SK-N-SH treated with all-trans-retinoic acid at 6 μM for 48 hours (cell line): ENCODE measurements at regions not wholly inside any gene's neighbourhood (a gene's known extent, or its start where the extent isn't known, plus 50 kb on each side); places are given as distances from the start of the nearest gene placed in this dataset.

ENCODE experiments used
- ATAC-seq: fragments of 200-7000 bp; cut with Tn5 transposase; 3 replicates; pipeline ENCODE4 v1.9.1; 2020; ENCODE audit warnings: mild to moderate bottlenecking, moderate library complexity
- ARNTL ChIP-seq: fragments of 450-650 bp; formaldehyde crosslinking; IDR thresholded peaks from 2 replicates; pipeline ENCODE4 v1.5.0; 2020; ENCODE audit warnings: low read depth, mild to moderate bottlenecking, moderate library complexity, borderline replicate concordance
- BACH2 ChIP-seq: fragments of 250-450 bp; sonication (Bioruptor Pico); IDR thresholded peaks from 2 replicates; pipeline ENCODE4 v1.9.0; 2021; ENCODE audit warnings: mild to moderate bottlenecking, borderline replicate concordance
- CSDC2 ChIP-seq: fragments of 250-450 bp; sonication (Bioruptor Pico); IDR thresholded peaks from 2 replicates; pipeline ENCODE4 v1.5.0; 2020; ENCODE audit warnings: mild to moderate bottlenecking, moderate library complexity
- ESRRG ChIP-seq: fragments of 250-450 bp; sonication (Bioruptor Pico); IDR thresholded peaks from 2 replicates; pipeline ENCODE4 v1.6.1; 2021; ENCODE audit warnings: mild to moderate bottlenecking
- GLIS3 ChIP-seq: fragments of 250-450 bp; sonication (Bioruptor Pico); IDR thresholded peaks from 2 replicates; pipeline ENCODE4 v1.5.0; 2020; ENCODE audit warnings: mild to moderate bottlenecking, moderate library complexity
- ISL1 ChIP-seq: fragments of 250-450 bp; sonication (Bioruptor Pico); IDR thresholded peaks from 2 replicates; pipeline ENCODE4 v2.1.2; 2022; ENCODE audit warnings: mild to moderate bottlenecking, moderate library complexity
- OSR1 ChIP-seq: fragments of 250-450 bp; sonication (Bioruptor Pico); IDR thresholded peaks from 2 replicates; pipeline ENCODE4 v1.8.0; 2022; ENCODE audit warnings: moderate library complexity, mild to moderate bottlenecking, inconsistent platforms
- PATZ1 ChIP-seq: fragments of 250-450 bp; sonication (Bioruptor Pico); IDR thresholded peaks from 2 replicates; pipeline ENCODE4 v1.8.0; 2020; ENCODE audit warnings: mild to moderate bottlenecking, moderate library complexity, borderline replicate concordance
- PPARA ChIP-seq: fragments of 250-450 bp; sonication (Bioruptor Pico); IDR thresholded peaks from 2 replicates; pipeline ENCODE4 v1.5.0; 2020; ENCODE audit warnings: mild to moderate bottlenecking, borderline replicate concordance
- TSHZ2 ChIP-seq: fragments of 250-450 bp; sonication (Bioruptor Pico); IDR thresholded peaks from 2 replicates; pipeline ENCODE4 v1.5.0; 2020; ENCODE audit warnings: mild to moderate bottlenecking, moderate library complexity
- ZC3H10 ChIP-seq: fragments of 250-450 bp; sonication (Bioruptor Pico); IDR thresholded peaks from 2 replicates; pipeline ENCODE4 v1.5.1; 2021; ENCODE audit warnings: mild to moderate bottlenecking, moderate library complexity
- ZFP3 ChIP-seq: fragments of 250-450 bp; sonication (Bioruptor Pico); IDR thresholded peaks from 2 replicates; pipeline ENCODE4 v1.5.0; 2020; ENCODE audit warnings: mild to moderate bottlenecking, moderate library complexity
- ZFP30 ChIP-seq: fragments of 450-650 bp; formaldehyde crosslinking; IDR thresholded peaks from 2 replicates; pipeline ENCODE4 v1.5.0; 2022; ENCODE audit warnings: mild to moderate bottlenecking, moderate library complexity
- ZNF565 ChIP-seq: fragments of 450-650 bp; formaldehyde crosslinking; conservative IDR thresholded peaks from 2 replicates; pipeline ENCODE4 v1.5.0; 2020; ENCODE audit warnings: low read depth, mild to moderate bottlenecking, moderate library complexity
- ZNF8 ChIP-seq: fragments of 450-650 bp; formaldehyde crosslinking; IDR thresholded peaks from 2 replicates; pipeline ENCODE4 v1.5.0; 2020; ENCODE audit warnings: mild to moderate bottlenecking, moderate library complexity
- TF ChIP-seq, protein P1 (sequence below): fragments of 250-450 bp; sonication (Bioruptor Pico); IDR thresholded peaks from 2 replicates; pipeline ENCODE4 v1.5.1; 2021; ENCODE audit warnings: mild to moderate bottlenecking, moderate library complexity
- TF ChIP-seq, protein P2 (sequence below): fragments of 250-450 bp; sonication (Bioruptor Pico); IDR thresholded peaks from 2 replicates; pipeline ENCODE4 v1.5.1; 2020; ENCODE audit warnings: low read depth, mild to moderate bottlenecking, moderate library complexity

- TF ChIP-seq BACH2 (CRISPR knock-in tag) (no peak), ARNTL (CRISPR knock-in tag) (no peak), ESRRG (no peak), OSR1 (CRISPR knock-in tag) (no peak), ZNF8 (CRISPR knock-in tag) (no peak), GLIS3 (CRISPR knock-in tag) (no peak), ZFP3 (CRISPR knock-in tag) (no peak)
- TF ChIP-seq, protein P1, sequence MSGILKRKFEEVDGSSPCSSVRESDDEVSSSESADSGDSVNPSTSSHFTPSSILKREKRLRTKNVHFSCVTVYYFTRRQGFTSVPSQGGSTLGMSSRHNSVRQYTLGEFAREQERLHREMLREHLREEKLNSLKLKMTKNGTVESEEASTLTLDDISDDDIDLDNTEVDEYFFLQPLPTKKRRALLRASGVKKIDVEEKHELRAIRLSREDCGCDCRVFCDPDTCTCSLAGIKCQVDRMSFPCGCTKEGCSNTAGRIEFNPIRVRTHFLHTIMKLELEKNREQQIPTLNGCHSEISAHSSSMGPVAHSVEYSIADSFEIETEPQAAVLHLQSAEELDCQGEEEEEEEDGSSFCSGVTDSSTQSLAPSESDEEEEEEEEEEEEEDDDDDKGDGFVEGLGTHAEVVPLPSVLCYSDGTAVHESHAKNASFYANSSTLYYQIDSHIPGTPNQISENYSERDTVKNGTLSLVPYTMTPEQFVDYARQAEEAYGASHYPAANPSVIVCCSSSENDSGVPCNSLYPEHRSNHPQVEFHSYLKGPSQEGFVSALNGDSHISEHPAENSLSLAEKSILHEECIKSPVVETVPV (CRISPR knock-in tag) = no peak
Measured at GRCh38 chr5:56638768-56639238, 176.5 kb upstream of the MAP3K1 start.

DNA sequence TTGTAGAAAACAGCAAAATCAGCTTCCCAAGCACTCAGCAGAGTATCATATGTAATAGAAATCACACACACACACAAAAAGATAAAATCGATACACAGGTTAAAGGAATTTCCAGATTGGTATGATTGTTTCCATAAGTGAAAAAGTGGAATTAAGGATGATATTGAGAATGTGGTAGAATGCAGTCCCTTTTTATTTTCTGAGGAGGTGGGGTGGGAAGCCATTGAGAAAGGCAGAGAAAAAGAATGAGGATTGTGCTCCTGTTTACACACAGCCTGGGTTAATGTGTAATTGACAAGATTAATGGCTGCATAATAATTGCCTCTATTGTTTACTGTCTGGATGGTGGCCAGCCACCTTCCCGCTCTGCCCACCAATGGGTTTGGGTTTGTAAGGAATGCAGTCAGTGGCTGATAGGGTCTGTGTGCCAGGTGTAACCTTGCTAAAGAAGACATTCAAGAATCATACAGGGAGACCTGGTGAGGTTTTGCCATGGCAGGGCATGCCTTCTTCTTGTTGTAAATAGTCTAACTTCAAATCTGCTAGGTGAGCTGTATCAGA lies 177.2 kb upstream of the MAP3K1 start:
- TF ChIP-seq, protein P1 (CRISPR knock-in tag) = no peak
- TF ChIP-seq ESRRG (no peak), ISL1 (peak; percentile 22; the same call in 1 of the 2 replicates), OSR1 (CRISPR knock-in tag) (no peak), ZFP3 (CRISPR knock-in tag) (no peak)
- no peak for ATAC-seq

More at GRCh38 chr5:56638768-56639238, 176.5 kb upstream of the MAP3K1 start:
- ATAC-seq = no peak

GRCh38 chr5:56637321-56637920 lies 177.9 kb upstream of the MAP3K1 start:
- TF ChIP-seq PATZ1 (no peak), PPARA (no peak), TSHZ2 (CRISPR knock-in tag) (0 out of 2 replicates have a peak, but pooled peaks have one; percentile 29), ZC3H10 (CRISPR knock-in tag) (no peak), ISL1 (peak; percentile 84), ARNTL (CRISPR knock-in tag) (no peak), CSDC2 (peak; percentile 76; the same call in 1 of the 2 replicates), GLIS3 (CRISPR knock-in tag) (no peak)
- ATAC-seq = peak; percentile 66

DNA sequence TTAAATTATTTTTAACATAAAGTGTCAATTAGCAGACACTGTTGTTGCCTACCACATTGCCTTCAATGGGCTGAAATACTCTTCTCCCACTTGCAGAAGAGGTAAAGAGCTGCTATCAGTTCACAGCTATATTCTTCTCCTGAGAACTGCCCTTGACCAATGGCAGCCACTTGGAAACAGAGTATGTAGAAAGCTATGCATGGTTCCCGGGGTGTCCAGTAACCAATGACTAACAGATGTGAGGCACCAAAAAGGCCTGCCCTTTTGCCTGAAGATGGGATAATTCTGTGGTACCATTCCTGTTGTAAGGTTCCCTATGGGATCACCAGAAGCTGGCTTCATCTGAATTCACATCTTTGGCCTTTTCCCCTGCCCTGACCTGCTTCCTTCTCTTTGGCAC lies 181.4 kb upstream of the MAP3K1 start:
- no peak; the same call in 2 of the 3 replicates for ATAC-seq
- TF ChIP-seq ZFP30 (CRISPR knock-in tag) (no peak), ZNF565 (CRISPR knock-in tag) (no peak)

DNA sequence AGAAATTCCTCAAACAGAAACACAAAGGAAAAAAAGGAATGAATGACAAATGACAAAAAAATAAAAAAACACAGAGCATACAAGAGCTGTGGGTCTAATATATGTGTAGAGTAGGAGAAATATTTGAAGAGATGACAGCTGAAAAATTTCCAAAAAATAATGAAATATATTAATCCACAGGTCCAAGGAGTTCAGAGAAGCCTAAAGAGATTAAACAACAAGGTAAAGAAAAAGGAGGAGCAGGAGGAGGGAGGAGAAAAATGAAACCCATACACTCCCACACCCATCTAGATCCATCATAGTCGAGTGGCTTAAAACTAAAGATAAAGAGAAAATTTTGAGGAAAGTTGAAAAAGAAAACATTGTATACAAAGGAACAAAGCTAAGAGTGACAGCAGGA lies 182.4 kb upstream of the MAP3K1 start:
- TF ChIP-seq ZNF565 (CRISPR knock-in tag) (no peak), TSHZ2 (CRISPR knock-in tag) (no peak), PPARA (no peak), ESRRG (no peak), PATZ1 (no peak), OSR1 (CRISPR knock-in tag) (no peak)
- TF ChIP-seq, protein P2, sequence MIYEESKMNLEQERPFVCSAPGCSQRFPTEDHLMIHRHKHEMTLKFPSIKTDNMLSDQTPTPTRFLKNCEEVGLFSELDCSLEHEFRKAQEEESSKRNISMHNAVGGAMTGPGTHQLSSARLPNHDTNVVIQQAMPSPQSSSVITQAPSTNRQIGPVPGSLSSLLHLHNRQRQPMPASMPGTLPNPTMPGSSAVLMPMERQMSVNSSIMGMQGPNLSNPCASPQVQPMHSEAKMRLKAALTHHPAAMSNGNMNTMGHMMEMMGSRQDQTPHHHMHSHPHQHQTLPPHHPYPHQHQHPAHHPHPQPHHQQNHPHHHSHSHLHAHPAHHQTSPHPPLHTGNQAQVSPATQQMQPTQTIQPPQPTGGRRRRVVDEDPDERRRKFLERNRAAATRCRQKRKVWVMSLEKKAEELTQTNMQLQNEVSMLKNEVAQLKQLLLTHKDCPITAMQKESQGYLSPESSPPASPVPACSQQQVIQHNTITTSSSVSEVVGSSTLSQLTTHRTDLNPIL (CRISPR knock-in tag) = no peak
- ATAC-seq = no peak
